MM.1S (cell line): ENCODE measurements at regions not wholly inside any gene's neighbourhood (a gene's known extent, or its start where the extent isn't known, plus 50 kb on each side); places are given as distances from the start of the nearest gene placed in this dataset.

Experiments used
- CTCF ChIP-seq: fragments of 300-600 bp; sonication (generic); IDR thresholded peaks from 2 replicates; pipeline ENCODE4 v1.5.1; 2016; ENCODE audit warnings: antibody characterized with exemption, low read length, mixed read lengths
- EZH2 ChIP-seq: fragments of 300-600 bp; sonication (generic); optimal IDR thresholded peaks from 2 replicates; pipeline ENCODE3; 2017; ENCODE audit warnings: low read depth, mild to moderate bottlenecking, antibody characterized with exemption, low read length, mixed read lengths
- EZH2phosphoT487 ChIP-seq: fragments of 300-600 bp; sonication (generic); IDR thresholded peaks from 2 replicates; pipeline ENCODE4 v1.6.1; 2018; ENCODE audit warnings: antibody characterized with exemption, low read length

GRCh38 chr14:21978184-21978998 is 304.8 kb upstream of the OR4E1 start:
- peak; percentile 73 for TF ChIP-seq CTCF
- TF ChIP-seq EZH2phosphoT487: no peak
- TF ChIP-seq EZH2: no peak
